ENCODE measurements at regions not wholly inside any gene's neighbourhood (a gene's known extent, or its start where the extent isn't known, plus 50 kb on each side); places are given as distances from the start of the nearest gene placed in this dataset.

DNA sequence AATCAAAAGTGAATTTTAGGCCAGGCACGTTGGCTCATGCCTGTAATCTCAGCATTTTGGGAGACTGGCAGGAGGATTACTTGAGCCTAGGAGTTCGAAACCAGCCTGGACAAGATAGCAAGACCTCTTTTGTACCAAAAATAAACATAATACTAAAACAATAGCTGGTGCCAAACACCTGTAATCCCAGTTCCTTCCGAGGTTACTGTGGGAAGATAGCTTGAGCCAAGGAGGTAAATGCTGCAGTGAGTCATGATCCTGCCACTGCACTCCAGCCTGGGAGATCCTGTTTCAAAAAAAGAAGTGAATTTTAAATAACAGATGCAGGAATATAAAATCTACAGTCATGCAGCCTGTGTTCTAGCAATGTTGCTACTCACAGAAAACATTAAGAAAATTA lies 488.3 kb downstream of the PPARGC1A start:
- DNase-seq (ENCODE audit: low read depth): no peak

GRCh38 chr4:23392860-23393458 lies 496.9 kb downstream of the PPARGC1A start:
- DNase-seq (ENCODE audit: low read depth): no peak

DNA sequence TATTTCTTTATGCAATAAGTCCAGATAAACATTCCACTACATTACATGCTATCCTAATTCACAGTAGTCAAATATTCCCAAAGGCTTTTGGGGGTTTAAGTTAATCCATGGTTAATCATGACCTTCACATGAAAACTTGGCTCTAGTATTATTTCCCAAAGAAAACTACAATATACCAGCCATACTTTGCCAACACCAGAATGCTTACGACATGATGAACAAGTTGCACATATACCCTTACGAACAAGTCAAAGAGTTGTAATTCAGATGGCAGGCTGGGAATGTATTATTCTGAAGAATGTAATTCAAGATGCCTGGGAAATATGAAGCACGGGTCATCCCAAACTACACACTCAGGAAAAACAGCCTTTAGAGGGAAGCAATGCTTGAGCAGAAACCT lies 499.6 kb downstream of the PPARGC1A start:
- no peak for DNase-seq (ENCODE audit: low read depth)

GRCh38 chr4:23388699-23389395 lies 501.0 kb downstream of the PPARGC1A start:
- no peak for DNase-seq (ENCODE audit: low read depth)

DNA sequence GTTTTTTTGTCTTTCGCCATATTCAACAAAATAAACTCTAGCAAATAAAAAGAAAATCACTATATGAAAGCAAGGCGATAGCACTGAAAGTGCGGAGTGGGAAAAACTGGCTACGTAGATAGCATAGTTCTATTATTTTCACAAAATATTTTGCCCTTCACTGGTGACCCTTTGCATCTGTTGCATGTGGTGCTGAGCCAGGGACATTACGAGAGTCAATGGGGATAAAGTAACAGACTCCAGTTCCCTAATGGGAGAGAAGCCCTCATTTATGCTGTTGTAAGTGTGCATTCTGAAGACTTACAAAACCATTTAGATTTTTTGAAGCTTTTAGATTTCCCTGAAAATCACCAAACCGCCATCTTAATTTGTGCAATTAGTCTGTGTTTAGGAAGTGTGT lies 501.6 kb downstream of the PPARGC1A start:
- DNase-seq (ENCODE audit: low read depth): no peak

DNA sequence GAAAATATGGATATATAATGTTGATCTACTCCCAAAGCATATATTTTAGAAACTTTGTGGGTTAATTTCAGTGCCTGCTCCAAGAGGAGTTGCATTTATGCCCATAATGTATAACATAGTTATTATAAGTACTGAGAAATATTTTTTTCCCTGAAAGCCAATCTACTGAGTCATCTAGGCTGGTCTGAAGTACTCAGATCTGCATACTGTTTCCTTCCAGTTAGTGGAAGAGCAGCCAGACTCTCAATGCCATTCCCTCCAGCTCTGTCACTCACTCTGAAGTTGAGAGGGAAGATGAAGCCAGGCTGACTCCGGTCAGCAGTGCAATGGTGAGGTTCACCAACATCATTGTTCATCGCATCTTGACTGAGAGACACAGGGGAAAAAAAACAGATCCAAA lies 505.1 kb downstream of the PPARGC1A start:
- DNase-seq (ENCODE audit: low read depth): no peak

- DNase-seq (ENCODE audit: low read depth): no peak
These were observed 507.0 kb downstream of the PPARGC1A start for GRCh38 chr4:23382879-23383278.

DNA sequence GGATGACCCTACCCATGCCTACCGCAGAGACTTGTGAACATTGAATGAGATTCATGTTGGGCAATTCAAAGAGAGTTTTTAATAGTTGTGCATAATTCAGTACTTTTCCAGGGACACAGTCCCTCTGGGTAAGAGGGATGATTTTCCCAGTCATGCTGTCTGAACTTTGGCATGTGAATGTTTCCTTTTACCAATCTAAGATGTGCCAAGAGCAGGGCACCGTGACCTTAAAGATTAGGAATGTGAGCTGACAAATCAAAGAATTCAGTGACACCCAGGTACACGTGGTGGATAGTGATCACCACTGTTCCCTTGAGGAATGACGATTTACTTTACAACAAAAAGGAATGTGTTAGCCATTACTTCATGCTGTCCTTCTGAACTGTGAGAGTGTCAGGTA lies 515.6 kb downstream of the PPARGC1A start:
- DNase-seq (ENCODE audit: low read depth): no peak

DNA sequence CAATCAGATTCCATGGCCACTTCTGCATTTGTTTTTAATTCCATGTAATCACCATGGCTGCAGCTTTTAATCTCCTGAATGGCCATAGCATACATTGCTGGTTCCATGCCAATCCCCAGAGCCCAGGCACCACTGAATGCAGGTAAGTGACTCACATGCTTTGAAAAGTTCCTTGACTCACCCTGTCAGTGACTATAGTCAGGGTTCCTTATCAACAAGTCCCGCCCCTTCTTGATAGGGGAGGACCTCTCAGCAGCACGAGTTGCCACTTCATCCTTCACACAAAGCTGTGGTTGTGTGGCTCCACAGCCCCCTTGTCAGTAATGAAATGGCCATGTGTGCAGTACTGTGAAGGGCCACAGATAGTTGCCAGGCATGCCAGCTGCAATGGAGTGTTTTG lies 516.6 kb downstream of the PPARGC1A start:
- DNase-seq (ENCODE audit: low read depth): no peak

DNA sequence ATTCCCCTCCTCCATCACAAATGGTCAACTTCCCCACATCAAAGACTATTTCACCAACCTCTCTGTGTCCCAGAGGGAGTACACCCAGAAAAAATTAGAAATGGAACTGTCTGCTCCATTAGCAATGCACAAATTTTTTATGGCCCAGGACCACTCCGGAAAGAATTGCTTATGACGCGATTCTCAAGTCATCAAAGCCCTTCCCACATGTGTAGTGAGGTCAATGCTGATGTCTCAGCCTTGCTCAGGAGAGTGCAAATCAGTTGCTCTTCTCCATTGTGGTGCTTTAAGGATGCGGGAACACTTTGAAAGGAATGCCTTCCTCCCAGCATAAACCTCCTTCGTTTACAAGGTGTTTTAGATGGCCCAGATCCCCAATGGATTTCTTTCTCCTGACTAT lies 518.3 kb downstream of the PPARGC1A start:
- no peak for DNase-seq (ENCODE audit: low read depth)

DNA sequence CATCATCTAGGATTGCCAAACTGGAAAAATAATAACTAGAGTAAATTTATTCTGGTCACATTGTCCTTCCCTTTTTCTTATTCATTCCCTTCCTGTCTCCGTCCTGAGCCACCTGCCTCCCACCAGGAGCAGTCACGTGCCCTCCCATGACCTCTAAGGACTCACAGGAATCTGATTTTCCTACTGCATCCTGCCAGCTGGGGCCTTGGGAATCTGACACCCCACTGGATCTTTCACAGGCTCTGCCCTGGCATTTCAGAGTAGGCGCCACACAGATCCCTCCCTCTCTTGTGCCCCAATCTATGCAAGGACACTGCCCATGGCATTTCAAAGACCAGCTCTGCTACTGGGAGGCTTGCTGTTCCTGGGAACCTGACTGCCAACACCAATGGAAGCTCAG lies 520.5 kb downstream of the PPARGC1A start:
- DNase-seq (ENCODE audit: low read depth): no peak

- DNase-seq (ENCODE audit: low read depth): no peak
These were observed 521.7 kb downstream of the PPARGC1A start for GRCh38 chr4:23368081-23368697.

- DNase-seq (ENCODE audit: low read depth): no peak
These were observed 523.3 kb downstream of the PPARGC1A start for GRCh38 chr4:23366557-23366906.

DNA sequence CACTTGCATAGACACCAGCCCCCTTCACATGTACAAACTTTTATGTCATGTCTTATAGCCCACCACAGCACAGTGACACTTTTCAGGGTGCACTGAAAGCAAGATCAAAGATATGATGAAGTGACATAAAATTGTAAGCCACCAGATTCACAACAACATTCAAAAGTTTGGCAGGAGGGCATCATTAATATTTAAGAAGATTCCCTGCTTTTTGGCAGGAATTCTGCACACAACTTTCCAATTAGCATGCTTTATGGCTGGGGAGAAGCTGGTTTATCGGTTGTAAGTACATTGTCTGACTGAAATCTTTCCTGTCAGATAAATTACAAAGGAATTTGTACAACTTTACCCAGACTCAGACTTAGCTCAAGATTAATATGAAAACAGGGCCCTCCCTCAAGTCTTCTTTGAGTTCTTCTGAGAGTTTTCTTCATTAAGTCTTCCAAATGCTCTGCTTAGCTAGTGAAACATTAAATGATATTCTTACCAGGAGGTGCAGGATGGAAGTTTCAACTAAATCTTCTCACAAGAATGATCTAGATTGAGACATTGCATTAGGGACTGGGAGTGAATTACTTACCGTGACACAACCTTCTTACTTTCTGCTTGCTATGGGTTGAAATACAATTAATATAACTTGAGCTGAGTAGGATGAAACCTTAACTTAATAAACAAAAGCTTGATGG lies 523.8 kb downstream of the PPARGC1A start:
- DNase-seq (ENCODE audit: low read depth): no peak

DNA sequence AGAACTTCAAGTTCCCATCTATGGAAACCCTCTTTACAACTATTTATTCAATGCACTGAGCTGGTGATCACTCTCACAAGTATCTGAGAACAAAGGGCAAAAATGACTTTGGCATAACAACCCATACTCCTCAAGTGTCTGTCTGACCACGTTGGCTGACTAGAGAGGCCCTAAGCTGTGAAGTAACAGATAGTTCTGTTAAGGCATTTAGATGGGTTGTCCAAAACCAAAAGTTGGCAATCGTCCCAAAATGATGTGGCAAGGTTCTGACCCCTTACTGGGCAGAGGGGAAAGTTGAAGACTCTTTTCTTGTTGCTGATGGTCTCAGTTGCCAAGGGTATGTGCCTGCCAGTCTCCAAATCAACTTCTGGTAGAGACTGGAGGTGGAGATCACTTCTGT lies 524.8 kb downstream of the PPARGC1A start:
- no peak for DNase-seq (ENCODE audit: low read depth)

DNA sequence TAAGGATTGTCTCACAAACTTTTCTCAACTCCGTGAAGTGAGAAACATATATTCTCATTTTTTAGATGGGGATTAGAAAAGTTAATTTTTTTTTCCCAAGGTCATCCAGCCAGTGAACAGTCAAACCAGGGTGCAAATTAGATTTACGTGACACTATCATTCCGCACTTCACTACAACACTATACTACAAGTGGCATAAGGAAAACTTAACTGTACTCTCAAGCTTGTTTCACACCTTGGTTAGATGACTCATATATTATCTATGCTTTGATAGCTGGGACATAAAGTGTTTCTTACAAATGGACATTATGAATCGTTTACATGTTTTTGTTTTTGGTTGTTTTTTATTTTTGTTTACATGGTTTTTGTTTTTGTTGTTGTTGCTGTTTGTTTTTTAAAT lies 525.7 kb downstream of the PPARGC1A start:
- no peak for DNase-seq (ENCODE audit: low read depth)

- no peak for DNase-seq (ENCODE audit: low read depth)
These were observed 528.4 kb downstream of the PPARGC1A start for GRCh38 chr4:23361453-23361852.

- no peak for DNase-seq (ENCODE audit: low read depth)
These were observed 529.1 kb downstream of the PPARGC1A start for GRCh38 chr4:23360718-23361117.

- DNase-seq (ENCODE audit: low read depth): no peak
These were observed 534.6 kb downstream of the PPARGC1A start for GRCh38 chr4:23355258-23355657.

DNA sequence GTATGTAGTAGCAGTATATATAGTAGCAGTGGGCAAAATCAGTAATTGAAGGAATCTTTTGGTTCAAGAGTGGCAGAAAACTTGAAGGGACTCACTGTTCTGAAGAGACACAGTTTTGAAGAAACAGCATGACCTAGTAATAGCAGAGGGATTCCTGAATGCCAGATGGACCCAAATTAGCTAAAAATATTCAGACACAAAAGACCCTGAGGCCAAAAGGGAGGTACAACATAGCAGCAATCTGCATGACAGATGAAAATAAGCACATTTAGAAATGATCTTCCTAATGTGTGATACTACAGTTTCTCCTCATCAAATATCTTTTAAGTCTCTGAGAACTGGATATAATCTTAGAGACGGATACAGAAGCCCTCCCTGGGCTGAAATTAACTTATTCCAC lies 536.6 kb downstream of the PPARGC1A start:
- no peak for DNase-seq (ENCODE audit: low read depth)

- DNase-seq (ENCODE audit: low read depth): no peak
These were observed 540.9 kb downstream of the PPARGC1A start for GRCh38 chr4:23348789-23349498.

GRCh38 chr4:23337292-23337691 lies 552.6 kb downstream of the PPARGC1A start:
- no peak for DNase-seq (ENCODE audit: low read depth)

Measured in activated T-cell treated with anti-CD3 and anti-CD28 coated beads for 1 hour (primary cell).